T47D (cell line): ENCODE measurements at regions not wholly inside any gene's neighbourhood (a gene's known extent, or its start where the extent isn't known, plus 50 kb on each side); places are given as distances from the start of the nearest gene placed in this dataset.

ENCODE experiments used
- DNase-seq, 2 experiments: peaks; one replicate each; pipeline versions ENCODE4 v3.0.0 to v3.0.0-alpha.2; 2011 to 2012; ENCODE audit warnings: low read depth in 1 of 2, low spot score in 1 of 2
- JUND ChIP-seq: IDR thresholded peaks from 2 replicates; pipeline ENCODE4 v1.6.1; 2012; ENCODE audit warnings: low read depth
- in situ Hi-C: cut with HindIII; loops from 2 replicates; pipeline ENCODE4 v1.10.0; 2016; ENCODE audit warnings: low sequenced_read_pairs, low pct_unique_long_range_greater_than_20kb

DNA sequence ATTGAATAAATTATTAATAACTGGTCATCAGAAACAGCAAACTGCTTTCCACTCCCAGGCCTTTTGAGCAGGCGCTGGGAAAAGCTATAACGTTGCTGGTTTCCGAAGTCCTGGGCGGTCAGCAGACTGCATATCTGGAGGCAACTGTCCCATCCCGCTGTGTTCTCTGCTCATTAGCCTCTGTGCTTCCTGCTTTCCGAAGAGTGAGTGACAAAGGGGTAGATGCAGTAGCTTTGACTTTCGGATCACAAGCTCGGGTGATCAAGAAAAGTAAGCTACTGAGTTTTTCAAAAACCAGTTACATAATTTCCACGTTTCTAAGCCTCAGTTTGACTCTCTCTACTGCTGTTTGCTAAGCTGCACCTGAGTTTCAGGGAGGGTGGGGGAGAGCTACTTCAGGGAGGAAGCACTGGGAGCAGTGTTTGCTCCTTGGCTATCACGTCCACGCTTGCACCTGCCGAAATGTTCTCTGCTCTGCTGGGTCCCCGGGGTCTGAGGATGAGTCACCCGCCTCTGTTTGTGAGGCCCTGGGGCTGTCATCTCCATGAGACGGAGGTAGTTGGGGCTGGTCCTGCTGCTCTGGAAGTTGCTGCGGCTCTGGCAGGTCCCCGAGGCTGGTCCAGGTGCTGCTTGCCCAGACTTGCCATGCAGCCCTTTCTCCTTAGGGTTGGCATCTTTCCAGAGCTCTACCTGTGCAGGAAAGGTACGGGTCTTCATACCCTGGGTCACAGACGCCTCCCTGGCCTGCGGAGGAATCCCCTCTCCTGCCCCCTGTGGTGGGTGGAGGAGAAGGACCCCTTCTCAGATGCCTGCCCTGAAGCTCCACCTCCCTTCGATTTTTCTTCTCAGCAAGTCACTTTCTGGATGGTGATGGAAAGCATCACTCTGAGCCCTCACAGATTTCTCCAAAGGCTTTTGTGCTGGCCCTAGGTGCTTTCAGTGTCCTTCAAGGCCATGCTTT is 220.0 kb downstream of the QKI start:
- DNase-seq, result peak in 1 of 2 experiments; percentile 40
- in situ Hi-C loops, result no loop called here
- TF ChIP-seq JUND, result no peak

DNA sequence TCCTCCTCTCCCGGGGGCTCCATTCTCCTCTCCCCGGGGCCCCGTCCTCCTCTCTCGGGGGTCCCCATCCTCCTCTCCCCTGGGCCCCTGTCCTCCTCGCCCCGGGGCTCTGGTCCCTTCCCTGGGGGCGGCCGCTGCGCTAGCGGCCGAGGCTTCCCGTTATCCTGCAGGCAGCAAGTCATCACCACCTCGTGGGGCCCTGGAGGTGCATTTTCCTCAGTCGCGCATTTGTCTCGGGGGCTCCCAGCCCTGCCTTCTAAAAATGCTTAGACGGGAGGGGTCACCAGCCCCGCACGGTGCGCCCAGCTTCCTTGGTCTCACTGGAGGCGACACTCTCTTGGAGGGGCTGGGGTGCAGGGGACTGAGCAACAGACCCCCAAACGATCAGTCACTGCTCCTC is 216.5 kb downstream of the QKI start:
- DNase-seq, result no peak
- no peak for TF ChIP-seq JUND
- in situ Hi-C loops, result no loop called here

DNA sequence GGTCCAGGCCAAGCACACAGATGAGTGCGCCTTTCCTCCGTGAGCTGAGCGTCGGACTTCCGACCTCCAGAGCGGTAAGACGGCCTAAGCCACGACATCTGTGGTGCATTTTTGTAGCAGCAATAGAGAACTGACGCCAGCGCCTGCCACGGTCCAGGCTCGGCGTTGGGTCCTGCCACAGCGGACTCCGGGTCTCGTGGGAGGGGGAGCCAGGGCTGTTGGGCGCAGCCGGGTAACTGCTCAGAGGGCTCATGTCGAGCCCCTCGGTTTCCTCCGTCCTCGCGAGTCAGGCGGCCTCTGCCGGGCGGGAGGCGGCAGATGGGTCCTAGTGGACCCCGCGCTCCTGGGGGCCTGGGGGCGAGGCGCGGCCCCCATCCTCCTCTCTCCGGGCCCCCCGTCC is 216.1 kb downstream of the QKI start:
- no peak for TF ChIP-seq JUND
- no peak for DNase-seq
- in situ Hi-C loops, result no loop called here

DNA sequence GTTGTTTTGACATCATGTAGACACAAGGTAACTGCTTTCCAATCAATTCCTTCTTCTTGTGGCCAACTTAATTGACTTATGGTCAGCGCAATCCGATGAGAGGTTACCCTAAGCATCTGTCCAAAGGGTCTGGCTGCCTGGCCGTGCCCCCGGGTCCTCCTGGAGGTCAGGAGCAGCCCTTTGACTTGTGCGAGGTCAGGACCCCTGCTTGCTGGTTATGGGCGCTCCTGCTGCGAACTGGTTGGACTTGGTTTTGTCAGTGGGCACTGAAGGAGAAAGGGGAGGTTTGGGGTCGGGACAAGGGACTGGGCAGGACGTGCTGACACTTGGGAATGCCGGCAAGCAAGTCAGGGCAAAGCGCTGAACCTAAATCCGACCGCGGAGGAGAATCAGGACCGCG is 215.6 kb downstream of the QKI start:
- TF ChIP-seq JUND, result no peak
- no peak for DNase-seq
- in situ Hi-C loops, result no loop called here
